ENCODE measurements at regions not wholly inside any gene's neighbourhood (a gene's known extent, or its start where the extent isn't known, plus 50 kb on each side); places are given as distances from the start of the nearest gene placed in this dataset.
A peak's percentile ranks its signal among the peaks of the same experiment; 100 is the strongest.

- H3K27me3 ChIP-seq: no peaks in the 10 kb centered on the region
- H3K9me3 ChIP-seq: no peaks in the 10 kb centered on the region
- H3K4me3 ChIP-seq: no peak overlapping the region
- no peak overlapping the region for H3K27ac ChIP-seq
- no peaks in the 10 kb centered on the region for H3K4me1 ChIP-seq
- H3K36me3 ChIP-seq: no peaks in the 10 kb centered on the region
- TF ChIP-seq CTCF (IDR thresholded peaks at IDR 0.05): no peak
- intact Hi-C loops (cut with DNase I): no loop called here
- H3K9ac ChIP-seq (ENCODE audit: low read depth in 2 of 2, low read length in 2 of 2): no peak overlapping the region
- DNase-seq: no peak
These were observed 241.1 kb upstream of the KLF4 start for GRCh38 chr9:107730666-107731065.

- H3K9ac ChIP-seq (ENCODE audit: low read depth in 2 of 2, low read length in 2 of 2): no peak overlapping the region
- no peaks in the 10 kb centered on the region for H3K27me3 ChIP-seq
- H3K27ac ChIP-seq: no peak overlapping the region
- no peaks in the 10 kb centered on the region for H3K9me3 ChIP-seq
- intact Hi-C loops (cut with DNase I): no loop called here
- H3K4me1 ChIP-seq: no peaks in the 10 kb centered on the region
- no peak for TF ChIP-seq CTCF (IDR thresholded peaks at IDR 0.05)
- DNase-seq: no peak
- H3K36me3 ChIP-seq: no peaks in the 10 kb centered on the region
- no peak overlapping the region for H3K4me3 ChIP-seq
These were observed 237.7 kb upstream of the KLF4 start for GRCh38 chr9:107727086-107727780.

GRCh38 chr9:107723015-107723414 is 233.4 kb upstream of the KLF4 start:
- TF ChIP-seq CTCF (IDR thresholded peaks at IDR 0.05): no peak
- H3K36me3 ChIP-seq: no peaks in the 10 kb centered on the region
- DNase-seq: no peak
- H3K9ac ChIP-seq (ENCODE audit: low read depth in 2 of 2, low read length in 2 of 2): no peak overlapping the region
- H3K4me3 ChIP-seq: no peak overlapping the region
- intact Hi-C loops (cut with DNase I): no loop called here
- no peaks in the 10 kb centered on the region for H3K4me1 ChIP-seq
- H3K27me3 ChIP-seq: no peaks in the 10 kb centered on the region
- no peak overlapping the region for H3K27ac ChIP-seq
- no peaks in the 10 kb centered on the region for H3K9me3 ChIP-seq

- intact Hi-C loops (cut with DNase I): no loop called here
- H3K27me3 ChIP-seq: no peaks in the 10 kb centered on the region
- no peaks in the 10 kb centered on the region for H3K36me3 ChIP-seq
- H3K9me3 ChIP-seq: no peaks in the 10 kb centered on the region
- no peak overlapping the region for H3K4me3 ChIP-seq
- no peak for DNase-seq
- no peak overlapping the region for H3K27ac ChIP-seq
- no peak for TF ChIP-seq CTCF (IDR thresholded peaks at IDR 0.05)
- H3K9ac ChIP-seq (ENCODE audit: low read depth in 2 of 2, low read length in 2 of 2): no peak overlapping the region
- no peaks in the 10 kb centered on the region for H3K4me1 ChIP-seq
These were observed 232.2 kb upstream of the KLF4 start for GRCh38 chr9:107721705-107722245.

- Histone ChIP-seq H3K4me3 (no peak overlapping the region), H3K36me3 (no peaks in the 10 kb centered on the region), H3K4me1 (no peaks in the 10 kb centered on the region), H3K9ac (ENCODE audit: low read depth in 2 of 2, low read length in 2 of 2) (peak overlapping the region in 1 of 2 donors; percentile 38), H3K27ac (peak overlapping the region; percentile 54), H3K9me3 (no peaks in the 10 kb centered on the region), H3K27me3 (no peaks in the 10 kb centered on the region)
- no peak for TF ChIP-seq CTCF (IDR thresholded peaks at IDR 0.05)
- intact Hi-C loops (cut with DNase I): no loop called here
- DNase-seq: peak; percentile 45
These were observed 230.9 kb upstream of the KLF4 start for GRCh38 chr9:107720501-107720900.
